Kidney capillary endothelial cell (primary cell): ENCODE measurements at regions not wholly inside any gene's neighbourhood (a gene's known extent, or its start where the extent isn't known, plus 50 kb on each side); places are given as distances from the start of the nearest gene placed in this dataset.
"Not testable (repeated sequence)": the region's sequence is repeated elsewhere in the genome, so short reads cannot be mapped to it uniquely, and the experiment has no call there.

ENCODE experiments used
- DNase-seq: peaks from one replicate; pipeline ENCODE4 v3.0.0-alpha.2; 2018; ENCODE audit warnings: low spot score

- DNase-seq = no peak
These were observed 170.5 kb upstream of the WSCD1 start for GRCh38 chr17:5899496-5900195.

GRCh38 chr17:5901731-5902130 is 168.4 kb upstream of the WSCD1 start:
- DNase-seq = no peak

DNA sequence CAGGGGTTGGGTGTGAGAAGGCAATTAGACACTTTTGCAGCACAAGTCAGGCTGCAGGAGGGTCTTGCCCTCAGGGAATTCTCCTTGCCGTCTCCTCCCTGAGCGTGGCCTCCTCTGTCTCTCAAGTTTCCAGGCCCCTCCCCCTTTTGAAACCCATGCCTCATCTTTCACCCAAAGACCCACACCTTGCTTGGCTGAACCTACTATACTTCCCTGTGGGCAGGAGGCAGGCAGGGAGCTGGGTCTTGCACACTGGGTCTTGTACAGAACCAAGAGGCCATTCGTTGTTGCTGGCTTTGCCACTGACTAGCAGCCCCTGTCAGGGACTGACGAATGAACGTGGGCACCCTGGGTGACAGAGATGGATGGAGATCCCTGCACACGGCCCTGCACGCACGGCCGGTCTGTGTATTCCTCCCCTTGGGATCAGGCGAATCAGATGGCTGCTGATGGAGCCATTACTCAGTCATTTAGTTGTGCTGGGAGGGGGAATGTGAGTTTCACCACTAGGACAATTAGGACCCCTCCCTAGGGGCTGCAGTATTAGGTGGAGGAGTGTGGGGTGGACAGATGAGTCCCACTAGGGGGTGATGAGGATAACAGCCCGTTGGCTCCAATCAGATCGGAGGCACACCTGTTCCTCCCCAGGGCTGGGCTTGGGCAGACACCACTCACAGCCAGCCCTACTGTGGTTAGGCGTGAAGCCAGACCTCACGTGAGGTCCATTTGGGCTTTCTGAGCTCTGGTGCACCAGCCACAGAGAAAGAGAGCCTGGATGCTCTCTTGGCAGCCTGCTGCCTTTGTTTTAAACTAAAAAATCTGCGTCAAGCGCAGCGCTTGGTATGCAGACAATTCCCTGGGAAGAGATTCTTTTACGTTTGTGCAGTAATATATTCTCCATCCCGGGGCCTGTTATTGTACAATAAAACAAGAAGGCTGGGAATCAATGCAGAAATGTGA is 167.7 kb upstream of the WSCD1 start:
- DNase-seq = no peak

GRCh38 chr17:5911919-5912318 is 158.3 kb upstream of the WSCD1 start:
- DNase-seq = no peak

- DNase-seq = no peak
These were observed 157.1 kb upstream of the WSCD1 start for GRCh38 chr17:5913032-5913531.

GRCh38 chr17:5913641-5914040 is 156.5 kb upstream of the WSCD1 start:
- no peak for DNase-seq

DNA sequence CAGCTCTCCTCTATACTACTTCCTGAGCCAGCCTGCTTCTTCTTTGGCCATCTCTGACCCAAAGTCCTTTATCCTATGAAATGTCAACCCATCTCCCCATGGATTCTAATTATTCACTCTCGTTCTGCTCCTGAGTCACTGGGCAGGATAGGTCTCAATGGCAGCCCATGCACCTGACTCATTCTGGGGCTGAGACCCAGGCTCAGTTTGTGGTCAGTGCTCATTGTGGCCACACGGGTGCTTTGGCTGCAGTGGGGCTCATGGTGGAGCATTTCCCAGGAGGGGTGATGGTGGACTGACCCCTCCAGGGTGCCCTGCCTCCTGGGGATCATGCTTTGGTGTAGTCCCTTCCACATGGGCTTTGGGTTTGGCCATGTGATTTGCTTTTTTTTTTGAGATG is 154.8 kb upstream of the WSCD1 start:
- no peak for DNase-seq

DNA sequence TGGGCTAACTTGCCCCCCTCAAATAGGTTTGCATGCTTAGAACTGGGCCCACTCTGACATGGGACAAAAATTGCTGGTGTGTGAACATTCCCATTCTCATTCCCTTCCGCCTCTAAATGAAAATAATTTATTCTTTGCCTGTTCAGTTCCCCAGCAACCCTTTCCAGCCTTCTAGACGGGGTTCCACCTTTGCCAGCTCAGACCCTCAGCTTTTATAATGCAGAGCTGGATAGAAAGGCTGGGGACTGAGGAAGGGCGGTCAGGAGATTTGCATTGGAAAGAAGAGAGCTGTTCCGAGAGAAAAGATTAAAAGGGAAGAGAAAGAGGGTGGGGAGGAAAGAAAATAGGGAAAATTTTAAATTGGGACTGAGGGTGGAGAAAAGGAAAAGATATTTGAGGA is 151.1 kb upstream of the WSCD1 start:
- DNase-seq = no peak

DNA sequence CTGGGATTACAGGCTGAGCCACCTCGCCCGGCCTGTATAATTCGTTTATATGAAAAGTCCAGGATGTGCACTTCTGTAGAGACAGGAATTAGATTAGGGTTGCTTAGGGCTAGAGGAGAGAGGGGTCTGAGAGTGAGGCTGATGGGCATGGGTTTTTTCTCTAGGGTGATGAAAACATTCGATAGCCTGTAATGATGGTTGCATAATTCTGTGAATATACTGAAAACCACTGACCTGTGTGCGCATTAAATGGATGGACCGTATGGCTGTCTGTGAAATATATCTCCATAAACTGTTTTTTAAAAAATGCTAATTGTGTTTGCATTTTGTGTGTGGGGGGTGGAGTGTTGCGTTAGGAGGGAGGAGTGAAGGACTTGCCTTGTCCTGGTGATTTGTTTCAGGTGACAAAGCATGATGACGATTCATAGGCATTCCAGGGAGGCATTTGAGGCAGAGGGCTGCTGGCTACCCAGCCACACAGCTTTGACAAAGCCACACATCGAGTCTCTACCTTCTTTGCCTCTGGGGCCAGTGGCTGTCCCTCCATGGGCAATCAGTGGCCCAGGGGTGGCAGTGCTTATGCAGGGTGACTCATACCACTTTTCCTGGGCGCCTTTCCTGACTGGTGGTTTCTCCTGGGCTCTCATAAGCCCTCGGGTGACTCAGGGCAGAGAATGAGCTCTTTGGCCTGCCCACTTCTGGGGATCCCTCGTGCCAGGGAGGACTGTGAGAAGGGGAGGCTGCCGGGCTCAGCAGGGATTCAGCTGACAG is 148.5 kb upstream of the WSCD1 start:
- no peak for DNase-seq

DNA sequence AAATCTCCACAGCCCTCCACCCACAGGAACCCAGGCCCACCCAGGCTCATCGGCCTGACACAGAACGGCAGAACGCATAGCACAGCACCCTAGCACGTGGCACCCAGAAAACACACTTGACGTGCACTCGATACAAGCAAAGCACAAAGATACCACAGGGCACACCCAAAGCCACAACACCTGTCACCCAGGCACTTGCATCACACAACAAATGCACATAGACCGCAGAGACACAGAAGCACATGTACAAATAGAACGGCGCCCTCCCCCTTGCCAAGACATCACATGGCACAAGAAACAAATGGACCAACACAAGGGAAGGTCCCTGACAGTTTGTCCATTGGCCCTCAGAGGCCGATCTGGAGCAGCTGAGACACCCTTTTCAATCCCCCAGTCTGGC is 147.7 kb upstream of the WSCD1 start:
- DNase-seq = no peak

DNA sequence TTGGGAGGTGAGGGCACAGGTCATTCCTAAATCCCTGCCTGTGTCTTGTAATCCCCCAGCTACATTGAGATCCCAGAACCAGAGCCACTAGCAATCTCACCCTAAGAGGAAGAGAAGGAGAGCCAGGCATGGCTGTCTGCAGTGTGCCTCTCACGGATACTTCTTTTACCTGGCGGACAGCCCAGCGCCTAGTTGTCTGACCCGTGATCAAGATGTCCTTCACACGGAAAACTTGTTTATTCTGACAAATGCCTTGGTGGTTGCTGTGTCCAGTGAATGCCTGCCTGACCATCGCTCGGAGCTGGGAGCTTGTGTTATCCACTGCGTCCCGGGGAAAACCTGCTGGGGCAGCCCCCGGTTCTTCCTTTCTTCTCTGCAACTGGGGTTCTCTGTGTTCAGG is 140.5 kb upstream of the WSCD1 start:
- DNase-seq = no peak

GRCh38 chr17:5930555-5930954 is 139.6 kb upstream of the WSCD1 start:
- DNase-seq = not testable (repeated sequence)

- no peak for DNase-seq
These were observed 138.6 kb upstream of the WSCD1 start for GRCh38 chr17:5931616-5932015.

DNA sequence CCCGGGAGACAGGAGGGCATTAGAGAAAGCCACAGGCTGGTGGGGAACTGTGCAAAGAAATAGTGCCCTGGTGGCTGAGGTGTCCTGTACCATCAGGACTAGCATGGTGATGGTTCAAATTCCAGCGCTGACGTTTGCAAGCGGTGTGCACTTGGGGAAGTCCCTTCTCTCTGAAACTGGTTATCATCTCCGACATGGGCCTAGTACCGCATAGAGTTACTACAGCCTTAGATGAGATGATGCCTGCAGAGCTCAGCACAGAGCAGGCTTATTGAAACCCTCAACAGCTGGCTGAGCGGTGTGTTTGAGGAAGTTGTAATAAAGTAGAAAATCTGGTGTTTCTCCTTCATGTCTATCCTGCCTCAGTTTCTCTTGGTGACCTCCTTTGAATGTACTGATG is 136.7 kb upstream of the WSCD1 start:
- no peak for DNase-seq

GRCh38 chr17:5941258-5941657 is 128.9 kb upstream of the WSCD1 start:
- no peak for DNase-seq

GRCh38 chr17:5942687-5943086 is 127.5 kb upstream of the WSCD1 start:
- no peak for DNase-seq

- no peak for DNase-seq
These were observed 126.9 kb upstream of the WSCD1 start for GRCh38 chr17:5943232-5943631.

- no peak for DNase-seq
These were observed 126.2 kb upstream of the WSCD1 start for GRCh38 chr17:5943982-5944381.

GRCh38 chr17:5947701-5948180 is 122.4 kb upstream of the WSCD1 start:
- no peak for DNase-seq

DNA sequence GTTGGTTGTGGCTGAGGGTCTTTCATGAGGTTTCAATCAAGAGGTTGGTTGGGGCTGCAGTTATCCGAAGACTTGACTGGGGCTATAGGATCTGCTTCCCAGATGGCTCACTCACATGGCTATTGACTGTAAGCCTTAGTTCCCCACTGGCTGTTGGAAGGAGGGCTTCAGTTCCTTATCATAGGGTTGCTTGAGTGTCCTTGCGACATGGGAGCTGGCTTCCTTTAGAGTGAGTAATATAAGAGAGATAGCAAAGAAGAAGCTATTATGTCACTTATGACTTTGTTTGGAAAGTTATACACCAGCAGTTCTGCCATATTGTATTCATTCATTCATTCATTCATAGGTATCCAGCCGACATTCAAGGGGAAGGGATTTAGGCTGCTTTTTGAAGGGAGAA is 121.4 kb upstream of the WSCD1 start:
- DNase-seq = no peak

GRCh38 chr17:5950878-5951277 is 119.3 kb upstream of the WSCD1 start:
- DNase-seq = no peak

GRCh38 chr17:5951912-5952311 is 118.3 kb upstream of the WSCD1 start:
- no peak for DNase-seq
